ENCODE measurements at regions not wholly inside any gene's neighbourhood (a gene's known extent, or its start where the extent isn't known, plus 50 kb on each side); places are given as distances from the start of the nearest gene placed in this dataset.

GRCh38 chr18:39772155-39772919 is 2182.7 kb upstream of the PIK3C3 start:
- Histone ChIP-seq H3K4me3 (ENCODE audit: low read depth, low read length) (no peak overlapping the region), H3K27me3 (ENCODE audit: control insufficient read depth, insufficient read depth, low read length) (no peaks in the 10 kb centered on the region), H3K36me3 (ENCODE audit: control insufficient read depth, insufficient read depth, low read length) (no peaks in the 10 kb centered on the region)
- no peak for TF ChIP-seq CTCF (IDR thresholded peaks at IDR 0.05; ENCODE audit: insufficient read depth, low read length, poor library complexity, severe bottlenecking)
- DNase-seq (ENCODE audit: low read depth): no peak

GRCh38 chr18:39770399-39770798 is 2184.6 kb upstream of the PIK3C3 start:
- no peaks in the 10 kb centered on the region for H3K36me3 ChIP-seq (ENCODE audit: control insufficient read depth, insufficient read depth, low read length)
- no peaks in the 10 kb centered on the region for H3K27me3 ChIP-seq (ENCODE audit: control insufficient read depth, insufficient read depth, low read length)
- no peak overlapping the region for H3K4me3 ChIP-seq (ENCODE audit: low read depth, low read length)
- no peak for TF ChIP-seq CTCF (IDR thresholded peaks at IDR 0.05; ENCODE audit: insufficient read depth, low read length, poor library complexity, severe bottlenecking)
- no peak for DNase-seq (ENCODE audit: low read depth)

- H3K36me3 ChIP-seq (ENCODE audit: control insufficient read depth, insufficient read depth, low read length): no peaks in the 10 kb centered on the region
- no peak for DNase-seq (ENCODE audit: low read depth)
- no peak overlapping the region for H3K4me3 ChIP-seq (ENCODE audit: low read depth, low read length)
- no peaks in the 10 kb centered on the region for H3K27me3 ChIP-seq (ENCODE audit: control insufficient read depth, insufficient read depth, low read length)
- TF ChIP-seq CTCF (IDR thresholded peaks at IDR 0.05; ENCODE audit: insufficient read depth, low read length, poor library complexity, severe bottlenecking): no peak
Observed at GRCh38 chr18:39764873-39765272, 2190.2 kb upstream of the PIK3C3 start.

- Histone ChIP-seq H3K36me3 (ENCODE audit: control insufficient read depth, insufficient read depth, low read length) (no peaks in the 10 kb centered on the region), H3K4me3 (ENCODE audit: low read depth, low read length) (no peak overlapping the region)
- DNase-seq (ENCODE audit: low read depth): no peak
Observed at GRCh38 chr18:39761273-39761672, 2193.8 kb upstream of the PIK3C3 start.

GRCh38 chr18:39759926-39760325 is 2194.3 kb upstream of the CELF4 start:
- Histone ChIP-seq H3K4me3 (ENCODE audit: low read depth, low read length) (no peak overlapping the region), H3K36me3 (ENCODE audit: control insufficient read depth, insufficient read depth, low read length) (no peaks in the 10 kb centered on the region), H3K27me3 (ENCODE audit: control insufficient read depth, insufficient read depth, low read length) (no peaks in the 10 kb centered on the region)
- TF ChIP-seq CTCF (IDR thresholded peaks at IDR 0.05; ENCODE audit: insufficient read depth, low read length, poor library complexity, severe bottlenecking): no peak
- no peak for DNase-seq (ENCODE audit: low read depth)

More at GRCh38 chr18:39761273-39761672, 2193.8 kb upstream of the PIK3C3 start:
- no peaks in the 10 kb centered on the region for H3K27me3 ChIP-seq (ENCODE audit: control insufficient read depth, insufficient read depth, low read length)
- no peak for TF ChIP-seq CTCF (IDR thresholded peaks at IDR 0.05; ENCODE audit: insufficient read depth, low read length, poor library complexity, severe bottlenecking)

- DNase-seq (ENCODE audit: low read depth): no peak
- no peaks in the 10 kb centered on the region for H3K36me3 ChIP-seq (ENCODE audit: control insufficient read depth, insufficient read depth, low read length)
- H3K27me3 ChIP-seq (ENCODE audit: control insufficient read depth, insufficient read depth, low read length): no peaks in the 10 kb centered on the region
- TF ChIP-seq CTCF (IDR thresholded peaks at IDR 0.05; ENCODE audit: insufficient read depth, low read length, poor library complexity, severe bottlenecking): no peak
- no peak overlapping the region for H3K4me3 ChIP-seq (ENCODE audit: low read depth, low read length)
Observed at GRCh38 chr18:39753178-39753577, 2187.6 kb upstream of the CELF4 start.

Data from kidney epithelial cell (primary cell).